ENCODE measurements at regions not wholly inside any gene's neighbourhood (a gene's known extent, or its start where the extent isn't known, plus 50 kb on each side); places are given as distances from the start of the nearest gene placed in this dataset.

DNA sequence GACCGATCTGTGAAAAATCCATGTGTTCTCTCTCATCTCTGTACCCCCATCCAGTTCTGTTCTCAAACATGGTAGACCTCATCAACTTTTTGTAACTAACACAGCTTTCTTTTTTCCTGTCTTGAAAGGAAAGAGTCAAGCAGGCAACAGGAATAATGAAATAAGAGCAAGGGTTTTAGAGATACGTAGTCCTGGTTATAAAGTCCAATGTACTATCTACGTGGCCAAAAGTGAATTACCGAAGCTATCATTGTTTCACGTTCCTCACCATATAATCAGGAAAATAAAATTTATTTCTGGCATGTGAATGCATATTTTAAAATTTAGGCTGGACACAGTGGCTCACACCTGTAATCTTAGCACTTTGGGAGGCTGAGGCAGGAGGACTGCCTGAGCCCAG, 472.2 kb upstream of the ANO3 start:
- no peaks in the 10 kb centered on the region for H3K27me3 Mint-ChIP-seq
- no peak overlapping the region for H3K4me3 Mint-ChIP-seq
- DNase-seq = no peak
- H3K9me3 Mint-ChIP-seq = peaks cover 2% of the 10 kb centered on the region
- H3K4me1 Mint-ChIP-seq = no peaks in the 10 kb centered on the region
- no peaks in the 10 kb centered on the region for H3K36me3 Mint-ChIP-seq
- H3K27ac Mint-ChIP-seq = no peak overlapping the region

GRCh38 chr11:25860677-25861450, 471.1 kb upstream of the ANO3 start:
- H3K4me3 Mint-ChIP-seq = no peak overlapping the region
- no peaks in the 10 kb centered on the region for H3K9me3 Mint-ChIP-seq
- no peaks in the 10 kb centered on the region for H3K27me3 Mint-ChIP-seq
- H3K36me3 Mint-ChIP-seq = no peaks in the 10 kb centered on the region
- H3K4me1 Mint-ChIP-seq = no peaks in the 10 kb centered on the region
- no peak overlapping the region for H3K27ac Mint-ChIP-seq
- DNase-seq = no peak

DNA sequence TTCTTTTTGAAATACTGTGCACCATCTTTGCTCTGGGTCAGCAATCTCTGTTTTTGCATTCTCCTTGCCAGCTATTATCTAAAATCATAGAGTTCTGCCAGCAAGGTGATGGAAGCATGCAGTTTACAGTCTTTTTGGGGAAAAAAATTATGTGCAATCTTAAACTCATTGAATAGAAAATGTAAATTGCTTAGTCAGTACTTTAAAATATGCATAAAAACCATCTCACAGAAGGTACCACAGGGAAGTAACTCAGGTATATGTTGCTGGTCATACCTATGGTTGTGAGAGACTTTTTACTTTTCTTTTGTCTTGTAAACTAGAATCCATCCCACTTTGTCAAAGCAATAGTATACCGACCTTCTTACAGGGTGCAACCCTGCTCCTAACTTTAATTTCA, 469.8 kb upstream of the ANO3 start:
- Mint-ChIP-seq H3K36me3 (no peaks in the 10 kb centered on the region), H3K4me3 (no peak overlapping the region), H3K27me3 (no peaks in the 10 kb centered on the region), H3K27ac (no peak overlapping the region), H3K9me3 (no peaks in the 10 kb centered on the region), H3K4me1 (no peaks in the 10 kb centered on the region)
- no peak for DNase-seq

- H3K27ac Mint-ChIP-seq = no peak overlapping the region
- DNase-seq = no peak
- H3K9me3 Mint-ChIP-seq = no peaks in the 10 kb centered on the region
- H3K36me3 Mint-ChIP-seq = no peaks in the 10 kb centered on the region
- no peak overlapping the region for H3K4me3 Mint-ChIP-seq
- no peaks in the 10 kb centered on the region for H3K27me3 Mint-ChIP-seq
- H3K4me1 Mint-ChIP-seq = no peaks in the 10 kb centered on the region
Measured at GRCh38 chr11:25863986-25864385, 467.9 kb upstream of the ANO3 start.

DNA sequence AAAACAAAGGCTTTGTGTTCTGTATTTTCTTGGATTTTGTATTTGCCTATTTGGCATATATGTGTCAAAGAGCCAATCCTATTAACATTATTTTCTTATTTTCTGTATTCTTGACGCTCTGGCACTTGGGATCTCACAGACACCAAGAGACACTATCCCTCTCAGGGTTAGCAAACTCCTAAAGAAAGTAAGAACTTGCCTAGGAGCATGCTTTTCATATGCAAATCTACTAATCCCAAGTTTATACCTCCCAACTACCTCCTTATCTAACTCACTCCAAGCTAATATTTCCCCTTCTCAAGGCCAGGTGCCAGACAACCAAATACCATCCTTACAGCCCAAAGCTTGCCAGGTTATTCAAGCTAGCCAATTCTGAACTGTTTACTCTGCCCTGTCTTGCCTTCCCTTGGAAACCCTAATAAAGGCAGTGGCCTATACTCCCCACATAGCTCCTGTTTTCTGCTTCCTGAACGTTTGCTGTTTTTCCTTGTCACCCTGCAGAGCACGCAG, 455.4 kb upstream of the ANO3 start:
- H3K27ac Mint-ChIP-seq = no peak overlapping the region
- DNase-seq = no peak

GRCh38 chr11:25886036-25886435, 445.9 kb upstream of the ANO3 start:
- H3K9me3 Mint-ChIP-seq = peaks cover 5% of the 10 kb centered on the region
- H3K4me1 Mint-ChIP-seq = no peaks in the 10 kb centered on the region
- no peak overlapping the region for H3K4me3 Mint-ChIP-seq
- DNase-seq = no peak
- H3K27ac Mint-ChIP-seq = no peak overlapping the region
- H3K36me3 Mint-ChIP-seq = no peaks in the 10 kb centered on the region
- H3K27me3 Mint-ChIP-seq = no peaks in the 10 kb centered on the region

More for the DNA sequence above, 455.4 kb upstream of the ANO3 start:
- no peaks in the 10 kb centered on the region for H3K27me3 Mint-ChIP-seq
- H3K9me3 Mint-ChIP-seq = peaks cover 4% of the 10 kb centered on the region
- H3K4me3 Mint-ChIP-seq = no peak overlapping the region
- H3K4me1 Mint-ChIP-seq = no peaks in the 10 kb centered on the region
- no peaks in the 10 kb centered on the region for H3K36me3 Mint-ChIP-seq

- no peak for DNase-seq
- H3K27ac Mint-ChIP-seq = no peak overlapping the region
- no peaks in the 10 kb centered on the region for H3K27me3 Mint-ChIP-seq
- no peak overlapping the region for H3K4me3 Mint-ChIP-seq
- H3K9me3 Mint-ChIP-seq = peaks cover 3% of the 10 kb centered on the region
- no peaks in the 10 kb centered on the region for H3K4me1 Mint-ChIP-seq
- H3K36me3 Mint-ChIP-seq = no peaks in the 10 kb centered on the region
Measured at GRCh38 chr11:25890626-25891260, 441.2 kb upstream of the ANO3 start.

GRCh38 chr11:25891960-25892359, 440.0 kb upstream of the ANO3 start:
- Mint-ChIP-seq H3K4me3 (no peak overlapping the region), H3K27me3 (no peaks in the 10 kb centered on the region), H3K4me1 (no peaks in the 10 kb centered on the region), H3K36me3 (no peaks in the 10 kb centered on the region), H3K9me3 (peaks cover 3% of the 10 kb centered on the region), H3K27ac (no peak overlapping the region)
- DNase-seq = no peak

- H3K4me3 Mint-ChIP-seq = no peak overlapping the region
- no peaks in the 10 kb centered on the region for H3K36me3 Mint-ChIP-seq
- H3K27ac Mint-ChIP-seq = no peak overlapping the region
Measured at GRCh38 chr11:25899617-25900160, 432.2 kb upstream of the ANO3 start.

GRCh38 chr11:25900814-25901213, 431.1 kb upstream of the ANO3 start:
- no peak overlapping the region for H3K4me3 Mint-ChIP-seq
- H3K36me3 Mint-ChIP-seq = no peaks in the 10 kb centered on the region
- no peaks in the 10 kb centered on the region for H3K27me3 Mint-ChIP-seq
- H3K27ac Mint-ChIP-seq = no peak overlapping the region
- no peak for DNase-seq
- H3K4me1 Mint-ChIP-seq = no peaks in the 10 kb centered on the region
- no peaks in the 10 kb centered on the region for H3K9me3 Mint-ChIP-seq

More at GRCh38 chr11:25899617-25900160, 432.2 kb upstream of the ANO3 start:
- Mint-ChIP-seq H3K4me1 (no peaks in the 10 kb centered on the region), H3K27me3 (no peaks in the 10 kb centered on the region), H3K9me3 (no peaks in the 10 kb centered on the region)
- no peak for DNase-seq

DNA sequence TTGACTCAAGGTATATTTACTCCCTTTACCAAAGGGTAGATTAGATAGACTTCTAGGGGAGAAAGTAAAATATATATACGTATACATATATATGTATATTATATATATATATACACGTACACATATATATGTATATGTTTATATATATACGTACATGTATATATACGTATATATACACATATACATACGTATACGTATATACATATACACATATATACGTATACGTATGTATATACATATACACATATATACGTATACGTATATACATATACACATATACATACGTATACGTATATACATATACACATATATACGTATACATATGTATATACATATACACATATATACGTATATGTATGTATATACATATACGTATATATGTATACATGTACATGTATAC, 430.5 kb upstream of the ANO3 start:
- Mint-ChIP-seq H3K27me3 (no peaks in the 10 kb centered on the region), H3K4me1 (no peaks in the 10 kb centered on the region), H3K9me3 (no peaks in the 10 kb centered on the region), H3K36me3 (no peaks in the 10 kb centered on the region), H3K27ac (no peak overlapping the region), H3K4me3 (no peak overlapping the region)
- DNase-seq = no peak

DNA sequence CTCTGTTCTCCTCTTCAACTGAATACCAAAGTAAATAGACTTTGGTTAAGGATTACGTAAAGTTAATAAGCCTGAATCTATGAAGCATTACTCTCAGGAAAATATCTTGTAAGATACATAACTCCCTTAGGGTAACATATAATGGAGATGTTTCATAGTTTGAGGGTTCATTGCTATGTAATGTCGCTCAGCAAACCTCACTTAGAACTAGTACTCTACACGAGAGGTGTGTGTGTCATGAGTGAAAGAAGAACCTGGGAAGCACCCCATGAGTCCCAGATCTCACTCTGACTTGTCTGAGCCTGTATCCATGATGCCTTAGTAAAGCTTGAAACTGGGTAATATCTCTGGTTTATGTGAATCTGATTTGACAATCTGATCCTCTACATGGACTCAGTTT, 429.5 kb upstream of the ANO3 start:
- Mint-ChIP-seq H3K4me3 (no peak overlapping the region), H3K9me3 (peaks cover 4% of the 10 kb centered on the region), H3K27ac (no peak overlapping the region), H3K4me1 (no peaks in the 10 kb centered on the region), H3K27me3 (no peaks in the 10 kb centered on the region), H3K36me3 (no peaks in the 10 kb centered on the region)
- no peak for DNase-seq

DNA sequence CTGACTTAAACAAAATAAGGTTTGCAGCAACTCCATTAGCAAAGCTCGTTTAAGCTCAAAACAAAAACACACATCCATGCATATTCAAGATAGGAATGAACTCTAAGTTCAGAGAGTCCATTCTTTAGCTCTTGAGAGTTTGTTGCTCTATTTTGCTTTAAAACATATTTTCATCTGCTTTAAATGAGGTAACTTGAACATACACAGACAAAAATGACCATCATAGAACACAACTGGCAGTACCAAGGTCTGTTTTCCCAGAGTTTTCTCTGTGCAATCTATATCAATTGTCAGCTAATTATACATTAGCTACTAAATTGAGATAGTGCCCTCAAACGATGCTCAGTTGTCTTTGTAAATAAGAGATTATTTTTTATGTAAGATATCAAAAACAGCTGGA, 423.2 kb upstream of the ANO3 start:
- no peak for DNase-seq
- H3K36me3 Mint-ChIP-seq = no peaks in the 10 kb centered on the region
- no peak overlapping the region for H3K27ac Mint-ChIP-seq
- H3K27me3 Mint-ChIP-seq = no peaks in the 10 kb centered on the region
- peaks cover 4% of the 10 kb centered on the region for H3K9me3 Mint-ChIP-seq
- no peaks in the 10 kb centered on the region for H3K4me1 Mint-ChIP-seq
- no peak overlapping the region for H3K4me3 Mint-ChIP-seq

DNA sequence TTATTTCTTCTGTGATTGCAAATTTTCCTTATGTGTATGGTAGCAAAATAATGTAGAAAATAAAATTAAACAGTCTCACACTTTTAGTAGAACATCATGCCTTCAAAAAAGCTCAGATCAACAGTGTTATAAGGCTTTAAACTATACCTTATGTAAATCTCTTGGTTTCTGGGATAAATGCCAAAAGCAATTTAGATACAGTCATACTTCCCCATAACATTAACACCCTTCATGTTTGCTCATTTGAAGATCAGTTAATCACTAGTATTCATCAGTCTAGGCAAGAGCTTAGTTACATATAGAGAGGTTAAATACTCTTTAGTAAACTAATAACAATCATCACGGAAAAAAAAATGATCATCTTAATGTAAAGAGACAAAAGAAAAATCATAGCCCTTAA, 421.8 kb upstream of the ANO3 start:
- Mint-ChIP-seq H3K27me3 (no peaks in the 10 kb centered on the region), H3K9me3 (peaks cover 4% of the 10 kb centered on the region), H3K4me1 (no peaks in the 10 kb centered on the region), H3K36me3 (no peaks in the 10 kb centered on the region), H3K27ac (no peak overlapping the region), H3K4me3 (no peak overlapping the region)
- no peak for DNase-seq

GRCh38 chr11:25920356-25920755, 411.6 kb upstream of the ANO3 start:
- Mint-ChIP-seq H3K4me1 (no peaks in the 10 kb centered on the region), H3K4me3 (no peak overlapping the region)

GRCh38 chr11:25924586-25924985, 407.3 kb upstream of the ANO3 start:
- no peak overlapping the region for H3K4me3 Mint-ChIP-seq
- no peaks in the 10 kb centered on the region for H3K27me3 Mint-ChIP-seq
- no peaks in the 10 kb centered on the region for H3K36me3 Mint-ChIP-seq
- DNase-seq = no peak
- no peak overlapping the region for H3K27ac Mint-ChIP-seq
- H3K4me1 Mint-ChIP-seq = no peaks in the 10 kb centered on the region
- H3K9me3 Mint-ChIP-seq = peaks cover 7% of the 10 kb centered on the region

More at GRCh38 chr11:25920356-25920755, 411.6 kb upstream of the ANO3 start:
- Mint-ChIP-seq H3K36me3 (no peaks in the 10 kb centered on the region), H3K27ac (no peak overlapping the region), H3K27me3 (no peaks in the 10 kb centered on the region), H3K9me3 (peaks cover 9% of the 10 kb centered on the region)
- no peak for DNase-seq
